Fibroblast of skin of back (primary cell): ENCODE measurements at regions not wholly inside any gene's neighbourhood (a gene's known extent, or its start where the extent isn't known, plus 50 kb on each side); places are given as distances from the start of the nearest gene placed in this dataset.

Experiments used
- DNase-seq: peaks from one replicate; pipeline ENCODE4 v3.0.0-alpha.2; 2013

- peak; percentile 63 for DNase-seq
Observed at GRCh38 chr22:49502126-49502826, 325.4 kb downstream of the BRD1 start.

- DNase-seq, result no peak
Observed at GRCh38 chr22:49500942-49501395, 326.7 kb downstream of the BRD1 start.

GRCh38 chr22:49500076-49500460 lies 327.6 kb downstream of the BRD1 start:
- no peak for DNase-seq

- no peak for DNase-seq
Observed at GRCh38 chr22:49499433-49500075, 328.1 kb downstream of the BRD1 start.

GRCh38 chr22:49497266-49497665 lies 330.4 kb downstream of the BRD1 start:
- DNase-seq, result no peak

- no peak for DNase-seq
Observed at GRCh38 chr22:49494555-49494954, 333.1 kb downstream of the BRD1 start.

- DNase-seq, result no peak
Observed at GRCh38 chr22:49492741-49493251, 334.9 kb downstream of the BRD1 start.

- DNase-seq, result no peak
Observed at GRCh38 chr22:49492308-49492707, 335.4 kb downstream of the BRD1 start.

GRCh38 chr22:49491726-49492125 lies 335.9 kb downstream of the BRD1 start:
- no peak for DNase-seq

GRCh38 chr22:49491221-49491635 lies 336.4 kb downstream of the BRD1 start:
- DNase-seq, result no peak

- DNase-seq, result no peak
Observed at GRCh38 chr22:49490692-49491091, 337.0 kb downstream of the BRD1 start.

GRCh38 chr22:49489821-49490220 lies 337.9 kb downstream of the BRD1 start:
- DNase-seq, result no peak

- no peak for DNase-seq
Observed at GRCh38 chr22:49488943-49489342, 338.7 kb downstream of the BRD1 start.

GRCh38 chr22:49487950-49488349 lies 339.7 kb downstream of the BRD1 start:
- DNase-seq, result peak; percentile 21

GRCh38 chr22:49486225-49486624 lies 341.4 kb downstream of the BRD1 start:
- DNase-seq, result no peak

GRCh38 chr22:49483946-49484345 lies 343.7 kb downstream of the BRD1 start:
- no peak for DNase-seq

GRCh38 chr22:49483281-49483870 lies 344.3 kb downstream of the BRD1 start:
- no peak for DNase-seq

GRCh38 chr22:49482811-49483210 lies 344.9 kb downstream of the BRD1 start:
- no peak for DNase-seq

- peak; percentile 44 for DNase-seq
Observed at GRCh38 chr22:49481659-49482399, 345.8 kb downstream of the BRD1 start.

- no peak for DNase-seq
Observed at GRCh38 chr22:49480896-49481658, 346.6 kb downstream of the BRD1 start.

GRCh38 chr22:49480331-49480730 lies 347.3 kb downstream of the BRD1 start:
- DNase-seq, result no peak

- no peak for DNase-seq
Observed at GRCh38 chr22:49479566-49479965, 348.1 kb downstream of the BRD1 start.
